ENCODE measurements at regions not wholly inside any gene's neighbourhood (a gene's known extent, or its start where the extent isn't known, plus 50 kb on each side); places are given as distances from the start of the nearest gene placed in this dataset.

DNA sequence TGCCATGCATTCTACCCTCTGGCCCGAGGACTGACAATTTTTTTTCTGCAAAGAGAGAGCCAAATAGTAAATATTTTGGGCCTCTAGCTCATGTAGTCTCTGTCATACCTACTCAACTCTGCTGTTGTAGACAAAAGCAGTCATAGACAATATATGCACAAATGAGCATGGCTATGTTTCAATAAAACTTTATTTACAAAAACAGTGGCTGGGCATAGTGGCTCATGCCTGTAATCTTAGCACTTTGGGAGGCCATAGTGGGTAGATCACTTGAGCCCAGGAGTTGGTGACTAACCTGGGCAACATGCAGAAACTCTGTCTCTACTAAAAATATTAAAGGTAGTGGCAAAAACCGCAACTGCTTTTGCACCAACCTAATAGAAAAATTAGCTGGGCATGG is 153.7 kb upstream of the BTG1 start:
- WGBS = 83% methylated on average over 2 of the region's 2 CpGs
- H3K27ac ChIP-seq (replicated peaks in 1 of 4) = no peak overlapping the region
- no peaks in the 10 kb centered on the region for H3K27me3 ChIP-seq
- H3K4me3 ChIP-seq = no peak overlapping the region
- TF ChIP-seq POLR2AphosphoS5 (IDR thresholded peaks at IDR 0.05) (no peak), CTCF (IDR thresholded peaks at IDR 0.05) (no peak), POLR2A (IDR thresholded peaks at IDR 0.05; ENCODE audit: low read depth) (no peak), EP300 (IDR thresholded peaks at IDR 0.05) (no peak)
- no peaks in the 10 kb centered on the region for H3K36me3 ChIP-seq
- no peaks in the 10 kb centered on the region for H3K9me3 ChIP-seq
- peaks cover 0 to 7% (median 3%) of the 10 kb centered on the region in 4 donors for H3K4me1 ChIP-seq
- intact Hi-C loops (cut with DNase I) = no loop called here
- no peak for DNase-seq (ENCODE audit: extremely low spot score)

DNA sequence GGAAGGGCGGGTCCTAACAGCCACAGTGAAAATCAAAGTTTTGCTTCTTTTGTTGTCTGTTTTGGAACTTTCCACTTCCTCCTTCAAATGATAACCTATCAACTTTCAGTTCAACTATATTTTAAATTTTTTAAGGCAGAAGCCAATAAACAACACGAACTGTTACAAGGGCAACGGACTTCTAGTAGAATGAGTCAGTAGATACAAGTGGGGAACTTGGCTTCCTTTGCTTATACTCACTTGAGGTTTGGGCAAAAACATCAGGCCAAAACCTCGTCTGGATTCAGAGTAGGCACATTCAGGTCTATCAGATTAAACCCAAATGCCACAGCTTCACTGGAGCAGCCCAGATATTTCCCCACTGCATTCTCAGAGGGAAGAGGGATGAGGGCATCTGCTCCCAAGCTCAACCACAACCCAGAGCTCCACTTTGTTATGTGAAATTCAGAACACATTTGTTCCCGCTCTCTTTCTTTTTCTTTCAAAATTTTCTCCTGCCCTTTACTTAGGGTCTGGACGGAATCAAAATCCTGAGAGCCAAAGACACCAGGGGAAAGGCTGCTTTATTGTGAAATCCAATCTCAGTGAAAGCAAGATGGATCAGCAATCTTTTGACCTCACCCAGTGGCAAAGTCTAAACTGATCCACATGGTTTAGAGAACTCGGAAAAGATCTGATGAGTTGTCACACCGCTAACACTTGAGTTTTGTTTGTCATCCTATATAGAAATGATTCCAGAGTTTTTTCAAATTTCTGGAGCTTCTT is 152.5 kb upstream of the BTG1 start:
- TF ChIP-seq POLR2A (IDR thresholded peaks at IDR 0.05; ENCODE audit: low read depth) = no peak
- no peak for TF ChIP-seq CTCF (IDR thresholded peaks at IDR 0.05)
- no peak for TF ChIP-seq POLR2AphosphoS5 (IDR thresholded peaks at IDR 0.05)
- TF ChIP-seq EP300 (IDR thresholded peaks at IDR 0.05) = no peak
- no peaks in the 10 kb centered on the region for H3K27me3 ChIP-seq
- H3K36me3 ChIP-seq = no peaks in the 10 kb centered on the region
- peak overlapping the region in 3 of 4 donors; percentile 20 to 48 (median 27) for H3K27ac ChIP-seq (replicated peaks in 1 of 4)
- no peaks in the 10 kb centered on the region for H3K9me3 ChIP-seq
- no peak for DNase-seq (ENCODE audit: extremely low spot score)
- 68% methylated on average over 8 of the region's 8 CpGs for WGBS
- H3K4me1 ChIP-seq = peaks cover 0 to 6% (median 2%) of the 10 kb centered on the region in 4 donors
- intact Hi-C loops (cut with DNase I) = no loop called here
- H3K4me3 ChIP-seq = no peak overlapping the region

- WGBS = 84% methylated on average over 4 of the region's 4 CpGs
- H3K4me3 ChIP-seq = no peak overlapping the region
- no peak for DNase-seq (ENCODE audit: extremely low spot score)
- H3K27ac ChIP-seq (replicated peaks in 1 of 4) = peak overlapping the region in 3 of 4 donors; percentile 20 to 48 (median 27)
- no peaks in the 10 kb centered on the region for H3K27me3 ChIP-seq
- no peaks in the 10 kb centered on the region for H3K9me3 ChIP-seq
- no peak for TF ChIP-seq CTCF (IDR thresholded peaks at IDR 0.05)
- TF ChIP-seq POLR2AphosphoS5 (IDR thresholded peaks at IDR 0.05) = no peak
- no peak for TF ChIP-seq EP300 (IDR thresholded peaks at IDR 0.05)
- TF ChIP-seq POLR2A (IDR thresholded peaks at IDR 0.05; ENCODE audit: low read depth) = no peak
- peaks cover 0 to 6% (median 2%) of the 10 kb centered on the region in 4 donors for H3K4me1 ChIP-seq
- intact Hi-C loops (cut with DNase I) = no loop called here
- H3K36me3 ChIP-seq = no peaks in the 10 kb centered on the region
Observed at GRCh38 chr12:92297405-92297804, 151.8 kb upstream of the BTG1 start.

GRCh38 chr12:92295523-92295922 is 149.9 kb upstream of the BTG1 start:
- WGBS = 87% methylated on average over 3 of the region's 3 CpGs
- intact Hi-C loops (cut with DNase I) = no loop called here

GRCh38 chr12:92294676-92295440 is 149.2 kb upstream of the BTG1 start:
- intact Hi-C loops (cut with DNase I) = no loop called here
- Histone ChIP-seq H3K4me3 (no peak overlapping the region), H3K4me1 (peaks cover 0 to 6% (median 2%) of the 10 kb centered on the region in 4 donors), H3K27me3 (no peaks in the 10 kb centered on the region), H3K36me3 (no peaks in the 10 kb centered on the region), H3K27ac (replicated peaks in 1 of 4) (no peak overlapping the region), H3K9me3 (no peaks in the 10 kb centered on the region)
- TF ChIP-seq CTCF (IDR thresholded peaks at IDR 0.05) = no peak
- TF ChIP-seq EP300 (IDR thresholded peaks at IDR 0.05) = no peak
- TF ChIP-seq POLR2A (IDR thresholded peaks at IDR 0.05; ENCODE audit: low read depth) = no peak
- no peak for TF ChIP-seq POLR2AphosphoS5 (IDR thresholded peaks at IDR 0.05)
- no peak for DNase-seq (ENCODE audit: extremely low spot score)
- 95% methylated on average over 4 of the region's 4 CpGs for WGBS

More at GRCh38 chr12:92295523-92295922, 149.9 kb upstream of the BTG1 start:
- peaks cover 0 to 6% (median 2%) of the 10 kb centered on the region in 4 donors for H3K4me1 ChIP-seq
- DNase-seq (ENCODE audit: extremely low spot score) = no peak
- H3K27ac ChIP-seq (replicated peaks in 1 of 4) = no peak overlapping the region
- TF ChIP-seq EP300 (IDR thresholded peaks at IDR 0.05) = no peak
- TF ChIP-seq POLR2AphosphoS5 (IDR thresholded peaks at IDR 0.05) = no peak
- no peak for TF ChIP-seq POLR2A (IDR thresholded peaks at IDR 0.05; ENCODE audit: low read depth)
- H3K9me3 ChIP-seq = no peaks in the 10 kb centered on the region
- no peak overlapping the region for H3K4me3 ChIP-seq
- no peaks in the 10 kb centered on the region for H3K27me3 ChIP-seq
- no peaks in the 10 kb centered on the region for H3K36me3 ChIP-seq
